Stimulated activated CD4-positive, alpha-beta T cell treated with anti-CD3 and anti-CD28 coated beads, Interleukin-4, amount 100 ng/mL, for 1 hour (primary cell): ENCODE measurements at regions not wholly inside any gene's neighbourhood (a gene's known extent, or its start where the extent isn't known, plus 50 kb on each side); places are given as distances from the start of the nearest gene placed in this dataset.
"Not testable (repeated sequence)": the region's sequence is repeated elsewhere in the genome, so short reads cannot be mapped to it uniquely, and the experiment has no call there.

ENCODE experiments used
- DNase-seq: peaks from one replicate; pipeline ENCODE4 v3.0.0-alpha.2; 2020

GRCh38 chr15:39262995-39263772, 317.7 kb upstream of the THBS1 start:
- DNase-seq: not testable (repeated sequence)

- no peak for DNase-seq
These were observed 315.6 kb upstream of the THBS1 start for GRCh38 chr15:39265261-39265660.

GRCh38 chr15:39266890-39267289, 314.0 kb upstream of the THBS1 start:
- DNase-seq: no peak

- DNase-seq: no peak
These were observed 313.2 kb upstream of the THBS1 start for GRCh38 chr15:39267685-39268084.

GRCh38 chr15:39269352-39269751, 311.5 kb upstream of the THBS1 start:
- DNase-seq: no peak

- DNase-seq: no peak
These were observed 311.1 kb upstream of the THBS1 start for GRCh38 chr15:39269821-39270220.

- no peak for DNase-seq
These were observed 310.5 kb upstream of the THBS1 start for GRCh38 chr15:39270221-39270855.

GRCh38 chr15:39270934-39271333, 309.9 kb upstream of the THBS1 start:
- no peak for DNase-seq

GRCh38 chr15:39272901-39273300, 308.0 kb upstream of the THBS1 start:
- DNase-seq: no peak

GRCh38 chr15:39273717-39274411, 307.0 kb upstream of the THBS1 start:
- no peak for DNase-seq

- no peak for DNase-seq
These were observed 305.8 kb upstream of the THBS1 start for GRCh38 chr15:39275066-39275465.

- no peak for DNase-seq
These were observed 301.6 kb upstream of the THBS1 start for GRCh38 chr15:39279311-39279710.

- no peak for DNase-seq
These were observed 299.8 kb upstream of the THBS1 start for GRCh38 chr15:39281094-39281493.

GRCh38 chr15:39282663-39283208, 298.1 kb upstream of the THBS1 start:
- no peak for DNase-seq

- DNase-seq: no peak
These were observed 297.3 kb upstream of the THBS1 start for GRCh38 chr15:39283531-39283930.

- DNase-seq: no peak
These were observed 295.8 kb upstream of the THBS1 start for GRCh38 chr15:39285071-39285470.

- DNase-seq: no peak
These were observed 295.2 kb upstream of the THBS1 start for GRCh38 chr15:39285663-39286062.

- no peak for DNase-seq
These were observed 294.2 kb upstream of the THBS1 start for GRCh38 chr15:39286706-39287105.

GRCh38 chr15:39287322-39288195, 293.3 kb upstream of the THBS1 start:
- no peak for DNase-seq

GRCh38 chr15:39290711-39291435, 290.0 kb upstream of the THBS1 start:
- DNase-seq: no peak

GRCh38 chr15:39291690-39292089, 289.2 kb upstream of the THBS1 start:
- DNase-seq: no peak

- DNase-seq: no peak
These were observed 283.9 kb upstream of the THBS1 start for GRCh38 chr15:39296955-39297354.
